ENCODE measurements at regions not wholly inside any gene's neighbourhood (a gene's known extent, or its start where the extent isn't known, plus 50 kb on each side); places are given as distances from the start of the nearest gene placed in this dataset.

DNA sequence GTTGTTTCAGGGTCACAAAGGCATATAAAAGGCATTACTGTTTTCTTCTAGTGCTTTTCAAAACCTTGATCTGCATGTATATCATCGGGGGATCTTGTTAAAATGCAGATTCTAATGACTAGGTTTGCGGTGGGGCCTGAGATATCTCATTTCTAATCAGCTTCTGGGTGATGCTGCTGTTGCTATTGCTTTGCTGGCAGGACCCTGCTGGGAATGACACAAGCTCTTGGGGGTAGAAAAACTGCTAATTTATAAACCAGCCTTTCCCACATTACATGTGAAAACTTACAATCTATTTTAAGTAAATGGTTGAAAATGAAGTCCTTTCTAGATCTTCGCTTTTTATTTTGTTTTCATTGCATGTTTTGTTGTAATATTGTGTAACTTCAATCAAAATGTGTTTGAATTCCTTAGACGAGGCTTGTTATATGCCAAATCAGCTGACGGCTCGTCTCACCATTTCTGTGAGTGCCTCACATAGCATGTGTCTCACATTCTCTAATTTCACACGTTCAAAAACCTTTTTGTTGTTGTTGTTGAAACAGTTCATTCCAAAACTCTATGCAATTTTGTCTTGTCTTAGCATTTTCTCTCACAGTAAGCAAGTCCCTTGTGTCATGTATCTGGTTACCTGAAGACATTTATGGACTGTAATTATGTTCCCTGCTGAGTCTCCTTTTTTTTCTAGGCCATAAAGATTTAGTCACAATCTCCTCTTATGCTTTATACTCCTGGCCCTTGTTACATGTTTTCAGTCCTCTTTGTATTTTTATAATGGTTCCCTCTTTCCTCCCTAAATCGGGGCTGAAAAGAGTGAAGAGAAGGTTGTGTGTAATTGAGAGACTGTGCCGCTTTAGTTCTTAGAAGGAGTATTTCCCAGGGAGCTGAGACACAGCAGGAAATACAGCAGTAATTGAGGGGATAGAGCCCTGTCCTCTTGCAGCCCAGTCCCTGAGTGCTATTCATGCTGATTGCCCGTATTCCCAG is 521.0 kb upstream of the SEMA6A start:
- TF ChIP-seq, protein P1, sequence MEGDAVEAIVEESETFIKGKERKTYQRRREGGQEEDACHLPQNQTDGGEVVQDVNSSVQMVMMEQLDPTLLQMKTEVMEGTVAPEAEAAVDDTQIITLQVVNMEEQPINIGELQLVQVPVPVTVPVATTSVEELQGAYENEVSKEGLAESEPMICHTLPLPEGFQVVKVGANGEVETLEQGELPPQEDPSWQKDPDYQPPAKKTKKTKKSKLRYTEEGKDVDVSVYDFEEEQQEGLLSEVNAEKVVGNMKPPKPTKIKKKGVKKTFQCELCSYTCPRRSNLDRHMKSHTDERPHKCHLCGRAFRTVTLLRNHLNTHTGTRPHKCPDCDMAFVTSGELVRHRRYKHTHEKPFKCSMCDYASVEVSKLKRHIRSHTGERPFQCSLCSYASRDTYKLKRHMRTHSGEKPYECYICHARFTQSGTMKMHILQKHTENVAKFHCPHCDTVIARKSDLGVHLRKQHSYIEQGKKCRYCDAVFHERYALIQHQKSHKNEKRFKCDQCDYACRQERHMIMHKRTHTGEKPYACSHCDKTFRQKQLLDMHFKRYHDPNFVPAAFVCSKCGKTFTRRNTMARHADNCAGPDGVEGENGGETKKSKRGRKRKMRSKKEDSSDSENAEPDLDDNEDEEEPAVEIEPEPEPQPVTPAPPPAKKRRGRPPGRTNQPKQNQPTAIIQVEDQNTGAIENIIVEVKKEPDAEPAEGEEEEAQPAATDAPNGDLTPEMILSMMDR (conservative IDR thresholded peaks at IDR 0.05; ENCODE audit: low read length), result no peak
- no peak for TF ChIP-seq EZH2phosphoT487 (IDR thresholded peaks at IDR 0.05; ENCODE audit: borderline replicate concordance, low read depth, low read length)
